Stomach smooth muscle (tissue), 2 donors: ENCODE measurements at regions not wholly inside any gene's neighbourhood (a gene's known extent, or its start where the extent isn't known, plus 50 kb on each side); places are given as distances from the start of the nearest gene placed in this dataset.

Experiments used
- H3K27ac ChIP-seq: one replicate; pipeline ENCODE4 v1.7.0; 2013; ENCODE audit warnings: mild to moderate bottlenecking, low read length, inconsistent platforms
- H3K27me3 ChIP-seq, 2 donors: one replicate each; pipeline ENCODE4 v1.7.0; 2013; ENCODE audit warnings: low read length in 2 of 2; ENCODE audit not compliant: insufficient read depth in 2 of 2, control insufficient read depth in 1 of 2
- H3K36me3 ChIP-seq, 2 donors: one replicate each; pipeline ENCODE4 v1.7.0; 2013; ENCODE audit warnings: low read length in 2 of 2; ENCODE audit not compliant: control insufficient read depth in 2 of 2, insufficient read depth in 2 of 2
- H3K4me1 ChIP-seq: one replicate; pipeline ENCODE4 v1.7.0; 2013; ENCODE audit warnings: low read length; ENCODE audit not compliant: control insufficient read depth, insufficient read depth
- H3K4me3 ChIP-seq, 2 donors: one replicate each; pipeline ENCODE4 v1.7.0; 2013; ENCODE audit warnings: low read length in 2 of 2
- H3K9ac ChIP-seq, 2 donors: one replicate each; pipeline ENCODE4 v1.7.0; 2013; ENCODE audit warnings: low read length in 2 of 2, mild to moderate bottlenecking in 1 of 2
- H3K9me3 ChIP-seq, 2 donors: one replicate each; pipeline ENCODE4 v1.7.0; 2013; ENCODE audit warnings: low read length in 2 of 2; ENCODE audit not compliant: control insufficient read depth in 2 of 2
- donor health status: healthy.
- donor health status: Pancreatic carcinoma.

- H3K27me3 ChIP-seq = no peaks in the 10 kb centered on the region
Observed at GRCh38 chr11:92803391-92803790, 166.1 kb upstream of the MTNR1B start.

GRCh38 chr11:92804388-92804966, 165.0 kb upstream of the MTNR1B start:
- H3K9me3 ChIP-seq = no peaks in the 10 kb centered on the region
- no peak overlapping the region for H3K9ac ChIP-seq
- H3K4me1 ChIP-seq = no peaks in the 10 kb centered on the region
- H3K27ac ChIP-seq = no peak overlapping the region
- H3K36me3 ChIP-seq = no peaks in the 10 kb centered on the region
- no peak overlapping the region for H3K4me3 ChIP-seq
- H3K27me3 ChIP-seq = no peaks in the 10 kb centered on the region

More at GRCh38 chr11:92803391-92803790, 166.1 kb upstream of the MTNR1B start:
- H3K27ac ChIP-seq = no peak overlapping the region
- no peak overlapping the region for H3K9ac ChIP-seq
- no peaks in the 10 kb centered on the region for H3K4me1 ChIP-seq
- H3K4me3 ChIP-seq = no peak overlapping the region
- H3K36me3 ChIP-seq = no peaks in the 10 kb centered on the region
- H3K9me3 ChIP-seq = no peaks in the 10 kb centered on the region

GRCh38 chr11:92808022-92808421, 161.4 kb upstream of the MTNR1B start:
- H3K27me3 ChIP-seq = no peaks in the 10 kb centered on the region
- no peak overlapping the region for H3K27ac ChIP-seq
- H3K9me3 ChIP-seq = no peaks in the 10 kb centered on the region
- no peaks in the 10 kb centered on the region for H3K4me1 ChIP-seq
- no peaks in the 10 kb centered on the region for H3K36me3 ChIP-seq
- no peak overlapping the region for H3K9ac ChIP-seq
- no peak overlapping the region for H3K4me3 ChIP-seq

DNA sequence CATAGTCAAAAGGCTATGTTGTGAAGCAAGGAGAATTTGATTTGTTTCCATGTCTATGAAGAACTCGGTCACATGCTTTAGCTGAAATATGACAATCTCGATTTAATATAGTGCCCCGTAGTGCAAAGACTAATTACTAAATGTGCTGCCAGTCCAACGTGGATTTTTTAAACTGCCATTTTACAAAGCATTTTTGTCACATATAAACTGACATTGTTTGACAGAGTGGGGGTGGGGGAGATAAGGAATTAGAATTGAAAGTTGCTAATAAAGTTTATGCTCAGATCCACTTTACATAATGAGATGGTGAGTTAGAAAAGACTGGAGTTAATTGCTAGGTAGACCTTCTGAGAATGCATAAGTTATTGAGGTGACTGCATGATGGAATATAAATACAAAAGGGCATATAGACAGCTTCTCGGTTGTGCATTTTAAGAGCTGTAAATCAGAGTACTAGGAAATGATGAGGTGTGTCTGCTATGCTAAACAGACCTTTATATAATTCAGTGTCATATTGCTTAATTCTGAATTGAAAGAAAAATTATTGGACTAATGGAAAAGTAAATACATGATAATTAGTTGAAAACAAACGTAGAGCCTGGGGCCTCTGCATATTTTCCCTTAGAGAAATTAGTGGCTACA, 158.9 kb upstream of the MTNR1B start:
- no peaks in the 10 kb centered on the region for H3K27me3 ChIP-seq
- H3K27ac ChIP-seq = no peak overlapping the region
- H3K36me3 ChIP-seq = no peaks in the 10 kb centered on the region
- no peaks in the 10 kb centered on the region for H3K4me1 ChIP-seq
- H3K9me3 ChIP-seq = no peaks in the 10 kb centered on the region
- H3K4me3 ChIP-seq = no peak overlapping the region
- no peak overlapping the region for H3K9ac ChIP-seq

DNA sequence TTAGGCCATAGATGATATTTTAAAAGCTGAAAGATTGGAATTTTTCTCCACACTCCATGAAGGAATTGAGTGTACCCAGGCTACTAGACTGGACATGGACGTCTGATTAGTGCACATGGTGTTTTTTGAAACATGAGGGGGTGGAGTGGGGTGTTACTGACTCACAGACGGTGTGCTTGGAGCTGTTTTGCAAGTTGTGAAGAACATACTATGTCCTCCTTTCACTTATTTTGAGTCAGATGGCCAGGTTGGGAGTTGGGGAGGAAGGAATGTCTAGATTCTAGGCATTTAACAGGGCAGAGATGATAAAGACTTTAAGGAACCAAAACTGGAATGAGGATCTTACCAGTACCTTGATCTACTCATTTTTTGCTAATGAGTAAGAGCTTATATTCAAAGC, 158.1 kb upstream of the MTNR1B start:
- Histone ChIP-seq H3K9me3 (no peaks in the 10 kb centered on the region), H3K4me3 (no peak overlapping the region), H3K27ac (no peak overlapping the region), H3K36me3 (no peaks in the 10 kb centered on the region), H3K4me1 (no peaks in the 10 kb centered on the region), H3K27me3 (no peaks in the 10 kb centered on the region), H3K9ac (no peak overlapping the region)

DNA sequence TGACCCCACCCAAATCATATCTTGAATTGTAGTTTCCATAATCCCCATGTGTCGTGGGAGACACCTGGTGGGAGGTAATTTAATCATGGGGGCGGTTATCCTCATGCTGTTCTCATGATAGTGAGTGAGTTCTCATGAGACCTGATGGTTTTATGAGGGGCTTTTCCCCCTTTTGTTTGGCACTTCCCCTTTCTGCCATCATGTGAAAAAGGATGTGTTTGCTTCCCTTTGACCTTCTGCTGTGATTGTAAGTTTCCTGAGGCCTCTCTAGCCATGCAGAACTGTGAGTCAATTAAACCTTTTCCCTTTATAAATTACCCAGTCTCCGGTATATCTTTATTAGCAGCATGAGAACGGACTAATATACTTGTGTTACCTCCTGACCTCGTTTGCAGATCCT, 156.6 kb upstream of the MTNR1B start:
- H3K9me3 ChIP-seq = no peaks in the 10 kb centered on the region
- H3K4me3 ChIP-seq = no peak overlapping the region
- H3K27ac ChIP-seq = no peak overlapping the region
- no peaks in the 10 kb centered on the region for H3K27me3 ChIP-seq
- no peaks in the 10 kb centered on the region for H3K4me1 ChIP-seq
- no peak overlapping the region for H3K9ac ChIP-seq
- H3K36me3 ChIP-seq = no peaks in the 10 kb centered on the region

DNA sequence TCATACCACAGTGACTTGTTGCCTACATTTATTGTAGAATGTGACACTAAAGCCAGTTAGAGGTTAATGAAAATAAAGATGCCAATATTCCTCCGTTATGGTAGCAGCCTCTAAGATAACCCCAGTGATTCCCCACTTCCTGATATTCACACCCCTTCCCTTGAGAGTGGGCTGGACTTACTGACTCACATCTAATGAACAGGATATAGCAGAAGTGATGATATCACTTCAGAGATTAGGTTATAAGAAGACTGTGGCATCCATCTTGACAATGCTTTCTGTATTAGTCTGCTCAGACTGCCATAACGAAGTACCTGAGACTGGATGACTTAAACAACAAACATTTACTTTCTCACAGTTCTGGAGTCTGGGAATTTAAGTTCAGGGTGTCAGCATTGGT, 149.6 kb upstream of the MTNR1B start:
- no peaks in the 10 kb centered on the region for H3K27me3 ChIP-seq
- H3K9ac ChIP-seq = no peak overlapping the region
- no peak overlapping the region for H3K27ac ChIP-seq
- no peak overlapping the region for H3K4me3 ChIP-seq
- no peaks in the 10 kb centered on the region for H3K36me3 ChIP-seq
- H3K4me1 ChIP-seq = no peaks in the 10 kb centered on the region
- no peaks in the 10 kb centered on the region for H3K9me3 ChIP-seq

- no peaks in the 10 kb centered on the region for H3K36me3 ChIP-seq
- H3K27me3 ChIP-seq = no peaks in the 10 kb centered on the region
- no peak overlapping the region for H3K9ac ChIP-seq
- H3K27ac ChIP-seq = no peak overlapping the region
- no peaks in the 10 kb centered on the region for H3K4me1 ChIP-seq
- H3K9me3 ChIP-seq = no peaks in the 10 kb centered on the region
- no peak overlapping the region for H3K4me3 ChIP-seq
Observed at GRCh38 chr11:92820860-92821259, 148.6 kb upstream of the MTNR1B start.

GRCh38 chr11:92822410-92822809, 147.0 kb upstream of the MTNR1B start:
- Histone ChIP-seq H3K27ac (no peak overlapping the region), H3K36me3 (no peaks in the 10 kb centered on the region), H3K27me3 (no peaks in the 10 kb centered on the region), H3K9ac (no peak overlapping the region), H3K4me3 (no peak overlapping the region), H3K9me3 (no peaks in the 10 kb centered on the region), H3K4me1 (peaks cover 5% of the 10 kb centered on the region)

DNA sequence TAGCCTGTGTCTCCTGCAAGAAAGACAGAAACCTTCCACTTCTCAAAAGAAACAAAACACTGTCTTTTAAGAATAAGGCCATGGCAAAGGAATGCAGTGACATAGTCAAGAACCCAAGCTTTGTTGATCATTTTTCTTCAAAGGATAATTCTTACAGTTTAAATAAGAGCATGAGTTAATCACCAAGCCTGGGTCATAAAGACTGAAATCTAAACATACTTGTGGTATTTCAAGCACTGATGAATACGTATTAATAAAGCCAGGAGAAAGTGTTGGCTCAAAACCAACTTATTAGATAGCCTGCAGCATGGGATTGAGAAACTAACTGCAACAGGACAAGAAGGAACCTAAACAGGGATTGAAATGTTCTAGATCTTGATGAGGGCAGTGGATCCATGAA, 143.3 kb upstream of the MTNR1B start:
- H3K4me1 ChIP-seq = peaks cover 15% of the 10 kb centered on the region
- no peak overlapping the region for H3K27ac ChIP-seq
- H3K27me3 ChIP-seq = no peaks in the 10 kb centered on the region
- H3K4me3 ChIP-seq = no peak overlapping the region
- H3K9me3 ChIP-seq = no peaks in the 10 kb centered on the region
- H3K36me3 ChIP-seq = no peaks in the 10 kb centered on the region
- H3K9ac ChIP-seq = no peak overlapping the region

DNA sequence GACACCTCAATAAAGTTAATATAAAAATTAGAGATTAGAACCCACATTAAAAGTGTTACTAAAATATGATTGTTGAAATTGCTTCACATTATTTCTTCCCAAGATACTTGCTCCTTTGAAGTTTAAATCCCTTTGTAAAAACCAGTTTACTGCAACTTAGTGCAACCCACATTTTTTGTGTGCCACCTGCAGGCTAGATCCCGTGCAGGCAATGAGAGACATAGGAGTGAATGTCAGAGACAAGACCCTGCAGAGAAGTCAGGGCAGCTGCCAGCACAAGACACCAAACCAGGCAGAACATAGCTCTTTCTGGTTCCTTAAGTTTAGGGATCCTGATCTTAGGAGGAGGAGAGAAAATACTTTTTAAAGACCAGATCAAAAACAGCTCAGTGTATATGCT, 142.8 kb upstream of the MTNR1B start:
- H3K36me3 ChIP-seq = no peaks in the 10 kb centered on the region
- H3K9ac ChIP-seq = no peak overlapping the region
- no peaks in the 10 kb centered on the region for H3K9me3 ChIP-seq

More for the DNA sequence above, 142.8 kb upstream of the MTNR1B start:
- Histone ChIP-seq H3K4me1 (peaks cover 15% of the 10 kb centered on the region), H3K4me3 (no peak overlapping the region), H3K27me3 (no peaks in the 10 kb centered on the region), H3K27ac (no peak overlapping the region)
